GM12864 (cell line): ENCODE measurements at regions not wholly inside any gene's neighbourhood (a gene's known extent, or its start where the extent isn't known, plus 50 kb on each side); places are given as distances from the start of the nearest gene placed in this dataset.

Experiments used
- DNase-seq: peaks from one replicate; pipeline ENCODE4 v3.0.0-alpha.2; 2011; ENCODE audit warnings: low read depth
- H3K4me3 ChIP-seq: 2 replicates; pipeline ENCODE4 v1.5.1; 2011; ENCODE audit warnings: mild to moderate bottlenecking, low read depth, low read length, control low read depth
- TF ChIP-seq, protein P1 (sequence below): IDR thresholded peaks from 2 replicates; pipeline ENCODE4 v1.5.1; 2011; ENCODE audit warnings: low read depth, mild to moderate bottlenecking, moderate library complexity, low read length, control low read depth, inconsistent platforms; ENCODE audit errors: missing control alignments

GRCh38 chr19:30105316-30105715 lies 163.3 kb downstream of the URI1 start:
- H3K4me3 ChIP-seq: no peak overlapping the region
- no peak for DNase-seq
- TF ChIP-seq, protein P1, sequence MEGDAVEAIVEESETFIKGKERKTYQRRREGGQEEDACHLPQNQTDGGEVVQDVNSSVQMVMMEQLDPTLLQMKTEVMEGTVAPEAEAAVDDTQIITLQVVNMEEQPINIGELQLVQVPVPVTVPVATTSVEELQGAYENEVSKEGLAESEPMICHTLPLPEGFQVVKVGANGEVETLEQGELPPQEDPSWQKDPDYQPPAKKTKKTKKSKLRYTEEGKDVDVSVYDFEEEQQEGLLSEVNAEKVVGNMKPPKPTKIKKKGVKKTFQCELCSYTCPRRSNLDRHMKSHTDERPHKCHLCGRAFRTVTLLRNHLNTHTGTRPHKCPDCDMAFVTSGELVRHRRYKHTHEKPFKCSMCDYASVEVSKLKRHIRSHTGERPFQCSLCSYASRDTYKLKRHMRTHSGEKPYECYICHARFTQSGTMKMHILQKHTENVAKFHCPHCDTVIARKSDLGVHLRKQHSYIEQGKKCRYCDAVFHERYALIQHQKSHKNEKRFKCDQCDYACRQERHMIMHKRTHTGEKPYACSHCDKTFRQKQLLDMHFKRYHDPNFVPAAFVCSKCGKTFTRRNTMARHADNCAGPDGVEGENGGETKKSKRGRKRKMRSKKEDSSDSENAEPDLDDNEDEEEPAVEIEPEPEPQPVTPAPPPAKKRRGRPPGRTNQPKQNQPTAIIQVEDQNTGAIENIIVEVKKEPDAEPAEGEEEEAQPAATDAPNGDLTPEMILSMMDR: no peak

DNA sequence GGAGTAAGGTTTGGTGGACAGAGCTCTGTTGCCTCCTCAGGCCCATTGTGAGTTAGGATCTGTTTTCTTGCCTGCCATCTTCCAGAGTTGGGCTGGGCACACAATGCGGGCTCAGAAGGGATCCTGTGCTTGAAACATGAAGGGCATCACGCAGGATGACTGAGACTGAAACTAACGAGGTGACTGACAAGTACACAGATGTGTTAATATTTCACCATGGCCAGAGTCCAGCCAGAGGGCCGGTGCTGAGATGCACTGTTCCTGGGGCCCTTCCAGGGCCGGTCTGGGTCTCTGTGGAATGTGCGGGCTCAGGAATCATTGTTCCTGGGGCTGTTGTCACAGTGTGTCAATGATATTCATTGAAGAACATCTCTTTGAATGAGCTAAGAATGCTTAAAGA lies 163.7 kb downstream of the URI1 start:
- DNase-seq: no peak
- no peak overlapping the region for H3K4me3 ChIP-seq
- TF ChIP-seq, protein P1: no peak

DNA sequence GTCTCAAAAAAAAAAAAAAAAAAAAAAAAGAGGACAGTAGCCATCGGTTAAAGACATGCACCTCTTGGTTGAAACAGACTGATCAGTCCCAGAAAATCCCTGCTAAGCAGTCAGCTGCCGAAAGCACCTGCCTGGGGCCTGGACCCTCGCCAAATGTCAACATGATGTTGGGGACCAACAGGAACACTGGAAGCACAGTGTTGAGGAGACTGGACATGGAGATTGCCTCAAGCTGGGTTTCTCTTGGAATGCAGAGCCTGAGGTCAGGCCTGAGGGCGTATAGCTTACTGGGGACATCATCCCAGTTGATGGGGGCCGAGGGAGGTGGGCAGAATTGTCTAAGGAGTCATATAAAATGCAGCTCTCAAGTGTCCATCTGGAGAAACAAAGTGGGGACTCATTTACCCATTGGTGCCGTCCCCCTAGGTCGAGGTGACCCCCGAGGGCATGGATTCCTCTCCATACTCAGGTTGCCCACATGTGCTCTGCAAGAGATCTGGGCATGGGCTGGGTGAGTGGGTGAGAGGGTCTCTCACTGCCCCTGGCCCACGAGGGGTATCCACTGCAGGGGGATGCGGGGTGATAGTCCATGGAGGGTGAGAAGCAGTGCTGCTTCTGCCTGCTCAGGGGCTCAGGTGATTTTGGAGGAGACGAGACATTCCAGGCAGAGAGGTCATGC lies 164.5 kb downstream of the URI1 start:
- no peak for DNase-seq
- TF ChIP-seq, protein P1: no peak
- no peak overlapping the region for H3K4me3 ChIP-seq

GRCh38 chr19:30107251-30107650 lies 165.2 kb downstream of the URI1 start:
- TF ChIP-seq, protein P1: no peak
- DNase-seq: no peak
- no peak overlapping the region for H3K4me3 ChIP-seq

GRCh38 chr19:30109565-30109964 lies 167.5 kb downstream of the URI1 start:
- H3K4me3 ChIP-seq: no peak overlapping the region
- no peak for DNase-seq
- TF ChIP-seq, protein P1: no peak

DNA sequence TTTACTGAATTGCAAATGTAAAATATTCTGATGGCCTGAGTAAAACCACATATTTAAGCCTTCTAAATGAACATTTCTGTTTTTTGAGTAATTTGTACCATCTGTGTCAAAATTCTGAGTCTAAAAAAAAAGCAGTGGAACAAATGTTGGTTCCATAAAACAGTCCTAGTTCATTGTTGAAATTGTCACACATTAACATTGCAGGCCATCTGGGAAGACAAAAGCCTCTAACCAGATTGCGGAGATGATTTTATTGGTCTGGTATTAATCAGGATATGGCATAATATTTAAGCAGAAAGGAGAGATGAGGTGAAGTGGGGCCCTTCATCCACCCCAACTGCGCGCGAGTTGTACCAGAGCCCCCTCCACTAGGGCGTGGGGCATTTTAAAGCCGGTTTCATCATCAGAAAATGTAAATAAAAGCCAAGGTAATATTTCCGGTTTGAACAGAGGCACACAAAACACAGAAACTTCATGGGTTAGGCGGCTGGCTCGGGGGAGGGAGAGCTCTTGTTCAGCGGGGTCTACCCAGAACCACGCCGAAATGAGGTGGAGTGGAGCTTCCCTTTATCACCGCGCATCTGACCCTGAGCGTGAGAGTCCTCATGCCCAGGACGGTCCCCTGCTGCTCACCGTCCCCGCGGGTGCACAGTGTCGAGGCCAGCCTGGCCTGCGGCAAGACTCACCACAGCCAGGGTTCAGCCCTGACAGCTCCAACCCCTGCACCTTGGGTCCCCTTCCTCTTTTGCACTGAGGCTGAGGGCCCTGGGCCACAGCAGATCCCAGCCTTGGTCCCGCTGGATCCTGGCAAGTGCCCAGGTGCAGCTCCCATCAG lies 169.2 kb downstream of the URI1 start:
- TF ChIP-seq, protein P1: no peak
- H3K4me3 ChIP-seq: no peak overlapping the region
- DNase-seq: no peak
